Activated B cell treated with CpG ODN at 0.5 μM for 24 hours (primary cell): ENCODE measurements at regions not wholly inside any gene's neighbourhood (a gene's known extent, or its start where the extent isn't known, plus 50 kb on each side); places are given as distances from the start of the nearest gene placed in this dataset.

ENCODE experiments used
- ATAC-seq: fragments of 200-7000 bp; cut with Tn5 transposase; one replicate; pipeline ENCODE4 v1.10.0; 2021; ENCODE audit warnings: low read depth, mild to moderate bottlenecking, moderate library complexity
- CTCF ChIA-PET: fragments of 350-600 bp; sonication (Branson Sonifier 250); formaldehyde crosslinking; loops from one replicate; lab custom pipeline; 2021; ENCODE audit warnings: antibody characterized with exemption; lab: Charles Lee
- POLR2A ChIA-PET: fragments of 350-600 bp; sonication (Branson Sonifier 250); formaldehyde crosslinking; loops from one replicate; lab custom pipeline; 2021; ENCODE audit warnings: antibody characterized with exemption; lab: Charles Lee
- DNase-seq: peaks from one replicate; pipeline ENCODE4 v3.0.0; 2022
- H3K27ac Mint-ChIP-seq: one replicate; pipeline ENCODE4 v1.8.0; 2020; ENCODE audit warnings: mixed read lengths
- H3K27me3 Mint-ChIP-seq: one replicate; pipeline ENCODE4 v1.8.0; 2021; ENCODE audit warnings: mixed read lengths
- H3K36me3 Mint-ChIP-seq: one replicate; pipeline ENCODE4 v1.8.0; 2021; ENCODE audit warnings: low read depth, mixed read lengths
- H3K4me1 Mint-ChIP-seq: one replicate; pipeline ENCODE4 v1.8.0; 2021; ENCODE audit warnings: mixed read lengths
- H3K4me3 Mint-ChIP-seq: one replicate; pipeline ENCODE4 v1.8.0; 2020; ENCODE audit warnings: mild to moderate bottlenecking, mixed read lengths
- H3K9me3 Mint-ChIP-seq: one replicate; pipeline ENCODE4 v1.8.0; 2020; ENCODE audit warnings: mixed read lengths
- CTCF ChIP-seq: fragments of 200-600 bp; IDR thresholded peaks from one replicate; pipeline ENCODE4 v1.8.0; 2022; ENCODE audit warnings: antibody characterized with exemption, mild to moderate bottlenecking
- intact Hi-C: fragments of 100-400 bp; cut with micrococcal nuclease; formaldehyde crosslinking; loops from one replicate; pipeline ENCODE4 v1.15.1; 2024

GRCh38 chr9:136596630-136597031 lies 50.8 kb upstream of the NOTCH1 start:
- POLR2A ChIA-PET: no interaction called here
- H3K27me3 Mint-ChIP-seq: peaks cover 4% of the 10 kb centered on the region
- intact Hi-C loops: no loop called here
- CTCF ChIA-PET: no interaction called here
- no peaks in the 10 kb centered on the region for H3K36me3 Mint-ChIP-seq
- no peak for DNase-seq
- no peak overlapping the region for H3K4me3 Mint-ChIP-seq
- H3K27ac Mint-ChIP-seq: no peak overlapping the region
- H3K4me1 Mint-ChIP-seq: no peaks in the 10 kb centered on the region
- TF ChIP-seq CTCF: no peak
- no peak for ATAC-seq
- H3K9me3 Mint-ChIP-seq: no peaks in the 10 kb centered on the region

GRCh38 chr9:136596217-136596616 lies 50.4 kb upstream of the NOTCH1 start:
- Mint-ChIP-seq H3K27ac (no peak overlapping the region), H3K27me3 (peaks cover 4% of the 10 kb centered on the region), H3K4me1 (no peaks in the 10 kb centered on the region), H3K9me3 (no peaks in the 10 kb centered on the region), H3K36me3 (no peaks in the 10 kb centered on the region), H3K4me3 (no peak overlapping the region)
- no peak for ATAC-seq
- ChIA-PET POLR2A (no interaction called here), CTCF (no interaction called here)
- intact Hi-C loops: no loop called here
- TF ChIP-seq CTCF: no peak
- DNase-seq: no peak

DNA sequence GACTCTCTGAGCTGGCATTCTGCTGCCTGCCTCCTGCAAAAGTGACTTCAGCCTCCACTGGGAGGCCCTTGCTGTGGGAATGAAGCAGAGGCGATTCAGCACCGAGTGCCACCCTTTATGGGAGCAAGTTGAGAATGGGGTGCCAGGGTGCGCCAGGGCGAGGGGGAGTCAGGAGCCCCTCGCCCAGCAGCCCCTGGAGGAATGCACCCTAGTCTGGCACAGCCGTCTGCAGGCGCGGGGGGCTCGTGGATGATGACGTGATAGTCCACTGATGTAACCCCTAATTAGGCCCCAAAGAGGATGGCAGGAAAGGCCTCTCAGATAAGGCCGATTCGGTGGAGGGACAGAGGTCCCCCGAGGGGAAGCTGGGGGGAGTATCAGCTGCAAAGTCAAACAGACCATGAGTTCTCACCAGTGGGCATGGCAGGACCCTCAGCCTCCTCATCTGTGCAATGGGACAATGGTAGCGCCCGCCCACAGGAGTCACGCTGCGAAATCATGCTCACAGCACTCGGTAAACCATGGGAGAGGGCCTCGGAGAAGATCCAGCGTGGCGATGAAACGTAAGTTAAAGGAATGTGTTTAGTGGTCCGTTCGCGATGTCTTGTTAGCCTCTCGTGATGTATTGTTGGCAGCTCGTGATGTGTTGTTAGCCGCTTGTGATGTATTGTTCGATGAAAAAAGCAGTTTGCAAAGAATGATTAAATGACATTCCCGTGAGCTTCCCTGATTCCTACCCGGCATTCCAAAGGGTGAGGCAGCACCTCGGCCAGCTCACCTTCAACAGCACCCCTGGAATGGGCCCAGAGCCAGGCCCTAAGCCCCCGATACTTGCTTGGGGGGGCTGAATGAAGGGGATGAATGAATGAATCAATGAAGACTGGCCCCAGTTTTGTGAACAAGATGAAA lies 49.7 kb upstream of the NOTCH1 start:
- Mint-ChIP-seq H3K36me3 (no peaks in the 10 kb centered on the region), H3K4me3 (no peak overlapping the region), H3K9me3 (no peaks in the 10 kb centered on the region), H3K27ac (no peak overlapping the region), H3K4me1 (no peaks in the 10 kb centered on the region), H3K27me3 (peaks cover 4% of the 10 kb centered on the region)
- no peak for DNase-seq
- no peak for TF ChIP-seq CTCF
- ChIA-PET CTCF (no interaction called here), POLR2A (no interaction called here)
- no peak for ATAC-seq
- intact Hi-C loops: no loop called here
